Kidney (tissue), 13 donors: ENCODE measurements at regions not wholly inside any gene's neighbourhood (a gene's known extent, or its start where the extent isn't known, plus 50 kb on each side); places are given as distances from the start of the nearest gene placed in this dataset.

Experiments used
- DNase-seq, 5 donors: peaks; one replicate each; pipeline ENCODE4 v3.0.0-alpha.2; 2013 to 2020
- FAIRE-seq: peaks from 2 replicates; lab custom pipeline; 2012; peaks lifted over from hg19 to GRCh38; lab: Jason Lieb, UNC
- H3K27ac ChIP-seq, 2 donors: one replicate each; pipeline ENCODE4 v1.7.0; 2013; ENCODE audit warnings: low read depth in 2 of 2, low read length in 2 of 2, inconsistent platforms in 1 of 2
- H3K27me3 ChIP-seq: one replicate; pipeline ENCODE4 v1.7.1; 2013; ENCODE audit warnings: low read length, inconsistent platforms; ENCODE audit not compliant: control insufficient read depth, insufficient read depth
- H3K36me3 ChIP-seq, 3 donors: one replicate each; pipeline versions ENCODE4 v1.7.0 to v1.7.1; 2013; ENCODE audit warnings: low read length in 3 of 3, control low read depth in 1 of 3, inconsistent platforms in 1 of 3; ENCODE audit not compliant: insufficient read depth in 3 of 3, control insufficient read depth in 2 of 3
- H3K4me1 ChIP-seq, 3 donors: one replicate each; pipeline versions ENCODE4 v1.7.0 to v1.7.1; 2013; ENCODE audit warnings: low read length in 3 of 3, inconsistent platforms in 1 of 3, low read depth in 1 of 3; ENCODE audit not compliant: control insufficient read depth in 2 of 3, insufficient read depth in 2 of 3
- H3K4me3 ChIP-seq, 3 donors: one replicate each; pipeline versions ENCODE4 v1.7.0 to v1.8.1; 2013; ENCODE audit warnings: low read length in 3 of 3, control low read depth in 1 of 3, inconsistent platforms in 1 of 3
- H3K9ac ChIP-seq, 3 donors: one replicate each; pipeline versions ENCODE4 v1.7.0 to v1.7.1; 2013; ENCODE audit warnings: low read length in 3 of 3, control low read depth in 1 of 3, inconsistent platforms in 1 of 3
- H3K9me3 ChIP-seq, 3 donors: one replicate each; pipeline versions ENCODE4 v1.7.0 to v1.7.1; 2013; ENCODE audit warnings: low read length in 3 of 3, control low read depth in 1 of 3, inconsistent platforms in 1 of 3; ENCODE audit not compliant: control insufficient read depth in 2 of 3, insufficient read depth in 1 of 3
- CTCF ChIP-seq: IDR thresholded peaks from 3 replicates; pipeline ENCODE4 v1.5.1; 2012; ENCODE audit warnings: mild to moderate bottlenecking, moderate library complexity, borderline replicate concordance; ENCODE audit not compliant: insufficient read depth; ENCODE audit errors: extremely low read depth
- intact Hi-C: fragments of 100-400 bp; cut with DNase I; formaldehyde crosslinking; loops from one replicate; pipeline ENCODE4 v1.11.1; 2022
- donor health status: control.
- donor health status: control.
- donor health status: control.
- donor health status: control.
- donor health status: control.
- donor health status: DM: yes; HTN: yes; CAD: no.
- donor health status: Normal renal cell carcinoma (clear cell type).

DNA sequence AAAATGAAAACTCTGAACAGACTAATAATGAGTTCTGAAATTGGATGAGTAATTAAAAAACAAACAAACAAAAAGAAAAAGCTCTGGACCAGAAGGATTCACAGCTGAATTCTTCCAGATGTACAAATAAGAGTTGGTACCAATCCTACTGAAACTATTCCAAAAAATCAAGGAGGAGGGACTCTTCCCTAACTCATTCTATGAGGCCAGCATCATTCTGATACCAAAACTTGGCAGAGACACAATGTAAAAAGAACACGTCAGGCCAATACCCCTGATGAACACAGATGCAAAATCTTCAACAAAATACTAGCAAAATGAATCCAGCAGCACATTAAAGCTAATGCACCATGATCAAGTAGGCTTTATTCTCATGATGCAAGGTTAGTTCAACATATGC is 183.9 kb upstream of the CNOT2 start:
- FAIRE-seq (no peak), DNase-seq (no peak)
- no peaks in the 10 kb centered on the region for H3K27me3 ChIP-seq
- no peak overlapping the region for H3K4me3 ChIP-seq
- H3K9ac ChIP-seq, result no peak overlapping the region
- TF ChIP-seq CTCF, result no peak
- no peaks in the 10 kb centered on the region for H3K4me1 ChIP-seq
- H3K36me3 ChIP-seq, result no peaks in the 10 kb centered on the region
- no peaks in the 10 kb centered on the region for H3K9me3 ChIP-seq
- no peak overlapping the region for H3K27ac ChIP-seq
- intact Hi-C loops, result no loop called here

DNA sequence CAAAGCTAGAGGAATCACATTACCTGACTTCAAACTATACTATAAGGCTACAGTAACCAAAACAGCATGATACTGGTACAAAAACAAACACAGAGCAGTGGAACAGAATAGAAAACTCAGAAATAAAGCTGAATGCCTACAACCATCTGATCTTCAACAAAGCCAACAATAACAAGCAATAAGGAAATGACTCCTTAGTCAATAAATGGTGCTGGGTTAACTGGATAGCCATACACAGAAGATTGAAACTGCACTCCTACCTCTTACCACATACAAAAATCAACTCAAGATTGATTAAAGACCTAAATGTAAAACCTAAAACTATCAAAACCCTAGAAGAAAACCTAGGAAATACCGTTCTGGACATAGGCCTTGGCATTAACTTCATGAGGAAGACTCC is 182.6 kb upstream of the CNOT2 start:
- no peak overlapping the region for H3K4me3 ChIP-seq
- no peaks in the 10 kb centered on the region for H3K9me3 ChIP-seq
- TF ChIP-seq CTCF, result no peak
- DNase-seq, result no peak
- no peak overlapping the region for H3K27ac ChIP-seq
- intact Hi-C loops, result no loop called here
- no peaks in the 10 kb centered on the region for H3K36me3 ChIP-seq
- no peaks in the 10 kb centered on the region for H3K4me1 ChIP-seq
- no peak for FAIRE-seq
- H3K9ac ChIP-seq, result no peak overlapping the region
- H3K27me3 ChIP-seq, result no peaks in the 10 kb centered on the region

GRCh38 chr12:70068743-70069142 is 174.5 kb upstream of the CNOT2 start:
- intact Hi-C loops, result no loop called here
- Histone ChIP-seq H3K36me3 (no peaks in the 10 kb centered on the region), H3K9me3 (no peaks in the 10 kb centered on the region), H3K4me3 (no peak overlapping the region), H3K4me1 (no peaks in the 10 kb centered on the region), H3K27me3 (no peaks in the 10 kb centered on the region), H3K9ac (no peak overlapping the region), H3K27ac (no peak overlapping the region)
- TF ChIP-seq CTCF, result no peak
- FAIRE-seq (no peak), DNase-seq (no peak)
